ENCODE measurements at regions not wholly inside any gene's neighbourhood (a gene's known extent, or its start where the extent isn't known, plus 50 kb on each side); places are given as distances from the start of the nearest gene placed in this dataset.

DNA sequence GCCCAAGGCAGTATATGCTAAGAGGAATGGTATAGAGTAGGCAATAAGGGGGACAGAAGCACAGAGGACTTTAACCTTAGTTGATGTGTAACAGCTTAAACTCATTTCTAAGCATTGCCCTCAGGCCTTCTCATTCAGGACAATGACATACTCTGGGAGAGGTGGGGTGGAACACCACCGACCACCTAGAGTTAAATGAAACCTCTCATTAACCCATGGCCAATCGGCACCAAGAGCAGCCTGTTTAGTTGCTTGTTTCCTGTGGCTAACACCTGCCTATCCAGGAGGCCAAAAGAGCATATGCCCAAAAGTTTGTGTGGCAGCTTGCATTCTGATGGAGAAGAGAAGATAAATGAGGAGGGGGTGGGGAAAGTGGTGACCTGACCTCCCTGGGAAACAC, 50.0 kb downstream of the PABIR2 start:
- H3K4me1 ChIP-seq (ENCODE audit: insufficient read depth, low read length), result no peaks in the 10 kb centered on the region
- no peak overlapping the region for H3K4me2 ChIP-seq (ENCODE audit: insufficient read depth, low read length)
- H3K4me3 ChIP-seq (ENCODE audit: low read depth in 1 of 2, low read length in 2 of 2), result no peak overlapping the region
- no peaks in the 10 kb centered on the region for H3K9me3 ChIP-seq (ENCODE audit: insufficient read depth, low read length, severe bottlenecking)
- no peak for DNase-seq
- no peak for ATAC-seq (ENCODE audit: insufficient read depth, low read depth)
- no peaks in the 10 kb centered on the region for H3K79me2 ChIP-seq (ENCODE audit: insufficient read depth, low read length)
- H3K27ac ChIP-seq (ENCODE audit: low read length), result no peak overlapping the region
- H2AFZ ChIP-seq (ENCODE audit: low read depth, low read length), result no peak overlapping the region
- H3K9ac ChIP-seq (ENCODE audit: low read depth, low read length), result no peak overlapping the region
- no peaks in the 10 kb centered on the region for H3K27me3 ChIP-seq (ENCODE audit: insufficient read depth, low read length, poor library complexity)
- H3K36me3 ChIP-seq (ENCODE audit: insufficient read depth, low read length), result no peaks in the 10 kb centered on the region
- TF ChIP-seq EZH2 (IDR thresholded peaks at IDR 0.05; ENCODE audit: borderline replicate concordance, low read depth, low read length, severe bottlenecking), result no peak
- H4K20me1 ChIP-seq (ENCODE audit: insufficient read depth, low read length), result no peaks in the 10 kb centered on the region

DNA sequence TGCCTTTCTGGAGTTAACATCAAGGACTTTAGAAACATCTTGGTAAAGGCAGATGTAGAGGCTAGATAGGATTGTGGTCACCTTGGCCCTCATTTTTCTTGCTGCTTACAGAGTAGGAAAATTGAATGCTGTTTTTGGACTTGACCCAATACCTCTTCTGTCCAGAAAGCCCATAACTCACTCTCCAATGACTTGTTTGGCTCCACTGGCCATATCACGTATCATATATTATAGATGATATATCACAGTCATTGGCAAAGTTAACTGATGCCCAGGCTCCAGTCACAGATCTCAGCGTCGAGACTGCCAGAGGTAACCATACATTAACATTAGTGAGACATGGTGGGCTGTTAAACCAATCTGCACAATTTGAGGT, 50.6 kb downstream of the PABIR2 start:
- Histone ChIP-seq H4K20me1 (ENCODE audit: insufficient read depth, low read length) (no peaks in the 10 kb centered on the region), H3K27ac (ENCODE audit: low read length) (no peak overlapping the region), H2AFZ (ENCODE audit: low read depth, low read length) (no peak overlapping the region), H3K4me2 (ENCODE audit: insufficient read depth, low read length) (no peak overlapping the region), H3K27me3 (ENCODE audit: insufficient read depth, low read length, poor library complexity) (no peaks in the 10 kb centered on the region), H3K4me3 (ENCODE audit: low read depth in 1 of 2, low read length in 2 of 2) (no peak overlapping the region), H3K9me3 (ENCODE audit: insufficient read depth, low read length, severe bottlenecking) (no peaks in the 10 kb centered on the region), H3K9ac (ENCODE audit: low read depth, low read length) (no peak overlapping the region), H3K36me3 (ENCODE audit: insufficient read depth, low read length) (no peaks in the 10 kb centered on the region), H3K79me2 (ENCODE audit: insufficient read depth, low read length) (no peaks in the 10 kb centered on the region), H3K4me1 (ENCODE audit: insufficient read depth, low read length) (no peaks in the 10 kb centered on the region)
- no peak for ATAC-seq (ENCODE audit: insufficient read depth, low read depth)
- TF ChIP-seq, protein P1, sequence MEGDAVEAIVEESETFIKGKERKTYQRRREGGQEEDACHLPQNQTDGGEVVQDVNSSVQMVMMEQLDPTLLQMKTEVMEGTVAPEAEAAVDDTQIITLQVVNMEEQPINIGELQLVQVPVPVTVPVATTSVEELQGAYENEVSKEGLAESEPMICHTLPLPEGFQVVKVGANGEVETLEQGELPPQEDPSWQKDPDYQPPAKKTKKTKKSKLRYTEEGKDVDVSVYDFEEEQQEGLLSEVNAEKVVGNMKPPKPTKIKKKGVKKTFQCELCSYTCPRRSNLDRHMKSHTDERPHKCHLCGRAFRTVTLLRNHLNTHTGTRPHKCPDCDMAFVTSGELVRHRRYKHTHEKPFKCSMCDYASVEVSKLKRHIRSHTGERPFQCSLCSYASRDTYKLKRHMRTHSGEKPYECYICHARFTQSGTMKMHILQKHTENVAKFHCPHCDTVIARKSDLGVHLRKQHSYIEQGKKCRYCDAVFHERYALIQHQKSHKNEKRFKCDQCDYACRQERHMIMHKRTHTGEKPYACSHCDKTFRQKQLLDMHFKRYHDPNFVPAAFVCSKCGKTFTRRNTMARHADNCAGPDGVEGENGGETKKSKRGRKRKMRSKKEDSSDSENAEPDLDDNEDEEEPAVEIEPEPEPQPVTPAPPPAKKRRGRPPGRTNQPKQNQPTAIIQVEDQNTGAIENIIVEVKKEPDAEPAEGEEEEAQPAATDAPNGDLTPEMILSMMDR (IDR thresholded peaks at IDR 0.05; ENCODE audit: borderline replicate concordance, extremely low read depth, low read length, poor library complexity, severe bottlenecking), result no peak
- TF ChIP-seq EZH2 (IDR thresholded peaks at IDR 0.05; ENCODE audit: borderline replicate concordance, low read depth, low read length, severe bottlenecking), result no peak
- DNase-seq, result no peak

DNA sequence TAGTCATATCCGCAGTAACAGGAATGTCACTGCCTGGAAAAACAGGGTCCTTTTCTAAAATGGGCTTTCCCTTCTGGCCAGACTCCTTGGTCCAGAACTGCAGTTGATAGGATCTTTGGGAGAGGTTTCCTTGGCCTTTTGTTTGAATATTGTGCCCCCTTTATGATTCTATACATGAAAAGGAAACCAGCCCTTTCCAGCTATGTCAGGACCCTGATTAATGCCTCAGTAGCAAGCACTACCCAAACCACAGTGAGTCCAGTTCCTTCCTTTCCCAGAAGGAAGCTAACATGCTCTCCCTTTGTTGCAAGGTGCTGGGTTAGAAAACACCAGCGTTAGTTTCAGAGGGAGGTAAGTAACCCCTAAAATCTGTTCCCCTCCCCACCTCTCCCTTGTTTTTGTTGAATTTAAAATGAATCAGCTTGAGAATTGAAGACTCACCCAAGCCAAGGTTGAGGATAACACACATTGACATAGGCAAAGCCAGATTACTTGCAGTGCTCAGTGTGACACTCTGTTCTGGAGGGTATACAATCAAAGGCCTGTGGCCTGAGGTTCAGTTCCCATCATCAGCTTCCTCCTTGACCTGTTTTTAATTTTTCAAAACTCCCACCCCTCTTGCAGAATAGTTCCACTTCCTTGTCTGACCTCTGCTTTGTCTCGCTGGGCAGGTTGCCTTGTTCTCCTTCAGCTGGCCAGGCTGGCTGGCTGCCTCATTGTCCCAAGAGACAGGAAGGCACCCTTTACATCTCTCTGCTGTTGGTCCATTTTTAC, 51.2 kb downstream of the PABIR2 start:
- Histone ChIP-seq H3K36me3 (ENCODE audit: insufficient read depth, low read length) (no peaks in the 10 kb centered on the region), H3K4me1 (ENCODE audit: insufficient read depth, low read length) (no peaks in the 10 kb centered on the region), H3K9ac (ENCODE audit: low read depth, low read length) (no peak overlapping the region), H2AFZ (ENCODE audit: low read depth, low read length) (no peak overlapping the region), H4K20me1 (ENCODE audit: insufficient read depth, low read length) (no peaks in the 10 kb centered on the region), H3K79me2 (ENCODE audit: insufficient read depth, low read length) (no peaks in the 10 kb centered on the region), H3K9me3 (ENCODE audit: insufficient read depth, low read length, severe bottlenecking) (no peaks in the 10 kb centered on the region), H3K27me3 (ENCODE audit: insufficient read depth, low read length, poor library complexity) (no peaks in the 10 kb centered on the region), H3K4me3 (ENCODE audit: low read depth in 1 of 2, low read length in 2 of 2) (no peak overlapping the region), H3K27ac (ENCODE audit: low read length) (no peak overlapping the region), H3K4me2 (ENCODE audit: insufficient read depth, low read length) (no peak overlapping the region)
- TF ChIP-seq, protein P1 (IDR thresholded peaks at IDR 0.05; ENCODE audit: borderline replicate concordance, extremely low read depth, low read length, poor library complexity, severe bottlenecking), result no peak
- no peak for TF ChIP-seq EZH2 (IDR thresholded peaks at IDR 0.05; ENCODE audit: borderline replicate concordance, low read depth, low read length, severe bottlenecking)
- no peak for ATAC-seq (ENCODE audit: insufficient read depth, low read depth)
- DNase-seq, result no peak

DNA sequence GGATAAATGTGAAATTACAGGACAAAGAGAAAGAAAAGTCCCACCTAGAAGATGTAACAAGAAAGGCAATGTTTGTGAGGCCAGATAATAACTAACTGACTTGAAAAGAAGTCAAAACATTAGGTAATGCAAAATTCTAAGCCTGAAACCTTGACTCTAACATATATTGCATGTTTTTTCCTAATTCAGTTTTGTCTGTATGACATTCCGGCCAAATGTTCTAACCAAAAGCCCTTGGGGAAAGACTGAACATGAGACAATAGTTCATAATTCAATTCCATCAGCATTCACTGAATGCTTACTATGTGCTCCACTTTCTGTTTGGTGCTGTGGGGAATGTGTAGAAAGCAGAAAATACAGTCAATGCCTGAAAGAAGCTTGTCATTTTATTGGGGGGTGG, 53.9 kb downstream of the PABIR2 start:
- Histone ChIP-seq H3K4me3 (ENCODE audit: low read depth in 1 of 2, low read length in 2 of 2) (no peak overlapping the region), H3K9ac (ENCODE audit: low read depth, low read length) (no peak overlapping the region), H3K79me2 (ENCODE audit: insufficient read depth, low read length) (no peaks in the 10 kb centered on the region), H2AFZ (ENCODE audit: low read depth, low read length) (no peak overlapping the region), H3K27ac (ENCODE audit: low read length) (no peak overlapping the region), H3K9me3 (ENCODE audit: insufficient read depth, low read length, severe bottlenecking) (no peaks in the 10 kb centered on the region), H3K27me3 (ENCODE audit: insufficient read depth, low read length, poor library complexity) (no peaks in the 10 kb centered on the region), H3K36me3 (ENCODE audit: insufficient read depth, low read length) (no peaks in the 10 kb centered on the region), H3K4me2 (ENCODE audit: insufficient read depth, low read length) (no peak overlapping the region), H3K4me1 (ENCODE audit: insufficient read depth, low read length) (no peaks in the 10 kb centered on the region), H4K20me1 (ENCODE audit: insufficient read depth, low read length) (no peaks in the 10 kb centered on the region)
- DNase-seq (no peak), ATAC-seq (ENCODE audit: insufficient read depth, low read depth) (no peak)
- no peak for TF ChIP-seq EZH2 (IDR thresholded peaks at IDR 0.05; ENCODE audit: borderline replicate concordance, low read depth, low read length, severe bottlenecking)
